ENCODE measurements at regions not wholly inside any gene's neighbourhood (a gene's known extent, or its start where the extent isn't known, plus 50 kb on each side); places are given as distances from the start of the nearest gene placed in this dataset.

DNA sequence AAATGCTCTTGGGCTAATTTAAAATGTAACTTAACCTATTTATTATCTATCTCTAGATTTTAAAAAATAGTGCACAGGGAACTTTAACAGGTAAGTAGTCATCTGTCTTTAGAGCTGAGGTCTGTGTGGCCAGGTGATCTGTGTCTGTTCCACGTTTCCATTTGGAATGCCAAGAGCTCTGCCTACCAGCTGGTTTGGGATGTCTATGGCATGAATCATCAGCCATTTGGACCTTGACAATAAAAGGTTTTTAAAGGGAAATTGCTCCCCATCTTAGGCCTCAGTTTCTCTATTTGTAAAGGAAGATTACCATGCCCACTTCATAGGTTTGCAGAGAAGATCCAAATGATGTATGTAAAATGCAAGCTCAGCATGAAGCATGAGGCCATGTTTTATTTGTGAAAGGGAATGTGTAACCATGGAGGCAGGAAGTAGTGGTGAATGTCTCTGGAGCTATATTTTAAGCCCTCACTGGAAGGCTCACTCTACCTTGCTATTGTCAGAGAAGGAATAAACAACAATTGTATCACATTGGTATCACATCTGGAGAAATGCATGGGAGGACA, 548.1 kb upstream of the LMCD1 start:
- intact Hi-C loops (cut with DNase I): no loop called here
- TF ChIP-seq, protein P1, sequence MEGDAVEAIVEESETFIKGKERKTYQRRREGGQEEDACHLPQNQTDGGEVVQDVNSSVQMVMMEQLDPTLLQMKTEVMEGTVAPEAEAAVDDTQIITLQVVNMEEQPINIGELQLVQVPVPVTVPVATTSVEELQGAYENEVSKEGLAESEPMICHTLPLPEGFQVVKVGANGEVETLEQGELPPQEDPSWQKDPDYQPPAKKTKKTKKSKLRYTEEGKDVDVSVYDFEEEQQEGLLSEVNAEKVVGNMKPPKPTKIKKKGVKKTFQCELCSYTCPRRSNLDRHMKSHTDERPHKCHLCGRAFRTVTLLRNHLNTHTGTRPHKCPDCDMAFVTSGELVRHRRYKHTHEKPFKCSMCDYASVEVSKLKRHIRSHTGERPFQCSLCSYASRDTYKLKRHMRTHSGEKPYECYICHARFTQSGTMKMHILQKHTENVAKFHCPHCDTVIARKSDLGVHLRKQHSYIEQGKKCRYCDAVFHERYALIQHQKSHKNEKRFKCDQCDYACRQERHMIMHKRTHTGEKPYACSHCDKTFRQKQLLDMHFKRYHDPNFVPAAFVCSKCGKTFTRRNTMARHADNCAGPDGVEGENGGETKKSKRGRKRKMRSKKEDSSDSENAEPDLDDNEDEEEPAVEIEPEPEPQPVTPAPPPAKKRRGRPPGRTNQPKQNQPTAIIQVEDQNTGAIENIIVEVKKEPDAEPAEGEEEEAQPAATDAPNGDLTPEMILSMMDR (IDR thresholded peaks at IDR 0.05): no peak
- Histone ChIP-seq H3K27ac (no peak overlapping the region), H3K27me3 (no peaks in the 10 kb centered on the region), H3K4me1 (no peaks in the 10 kb centered on the region), H3K4me3 (no peak overlapping the region), H3K36me3 (no peaks in the 10 kb centered on the region), H3K9me3 (no peaks in the 10 kb centered on the region)
- ATAC-seq: no peak
- 12 to 38% methylated on average over 1 of the region's 1 CpG for WGBS, 2 donors
- DNase-seq: no peak
- FAIRE-seq: no peak

DNA sequence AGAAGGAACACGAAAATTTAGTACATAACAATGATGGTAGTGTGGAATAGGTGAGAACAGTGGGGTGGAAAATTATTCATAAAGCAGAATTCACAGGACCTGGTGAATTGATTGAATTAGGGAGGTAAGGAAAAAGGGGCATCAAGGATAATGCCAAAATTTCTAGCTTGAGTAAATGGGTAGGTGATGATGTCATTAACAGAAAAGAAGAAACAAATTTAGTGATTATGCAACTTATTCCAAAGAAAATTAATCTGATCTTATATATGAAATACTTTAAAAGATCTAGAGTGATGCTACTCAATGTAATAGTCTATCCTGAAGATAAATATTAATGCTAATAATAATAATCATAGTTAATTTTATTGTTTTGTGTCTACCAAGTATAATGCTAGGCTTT, 544.6 kb upstream of the LMCD1 start:
- 48 to 69% methylated on average over 1 of the region's 1 CpG for WGBS, 2 donors
- Histone ChIP-seq H3K36me3 (no peaks in the 10 kb centered on the region), H3K27me3 (no peaks in the 10 kb centered on the region), H3K27ac (no peak overlapping the region), H3K4me1 (no peaks in the 10 kb centered on the region), H3K4me3 (no peak overlapping the region), H3K9me3 (no peaks in the 10 kb centered on the region)
- ATAC-seq (no peak), FAIRE-seq (no peak), DNase-seq (no peak)
- TF ChIP-seq, protein P1 (IDR thresholded peaks at IDR 0.05): no peak
- intact Hi-C loops (cut with DNase I): no loop called here

DNA sequence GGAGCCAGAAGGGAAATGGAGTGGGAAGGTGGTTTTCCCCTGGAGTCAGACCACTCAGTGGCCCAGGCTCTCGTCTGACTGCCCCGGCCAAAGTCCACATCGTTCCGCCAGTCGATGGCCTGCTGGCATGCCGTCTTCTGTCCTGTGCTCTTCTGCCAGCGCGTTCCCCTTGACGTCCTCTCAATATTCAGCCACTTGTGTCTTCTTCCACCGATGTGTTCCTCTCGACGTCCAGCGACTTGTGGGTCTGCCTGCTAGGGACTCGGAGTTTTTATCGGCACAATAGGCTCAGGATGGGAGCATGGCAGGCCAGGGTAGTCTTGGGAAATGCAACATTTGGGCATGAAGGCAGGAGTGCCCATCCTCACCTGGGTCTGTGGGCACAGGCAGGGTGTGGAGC, 542.5 kb upstream of the LMCD1 start:
- H3K9me3 ChIP-seq: no peaks in the 10 kb centered on the region
- TF ChIP-seq, protein P1 (IDR thresholded peaks at IDR 0.05): no peak
- WGBS, 2 donors: 85 to 88% methylated on average over 15 of the region's 15 CpGs
- no peaks in the 10 kb centered on the region for H3K27me3 ChIP-seq
- no peaks in the 10 kb centered on the region for H3K4me1 ChIP-seq
- ATAC-seq (no peak), DNase-seq (no peak), FAIRE-seq (no peak)
- no peak overlapping the region for H3K27ac ChIP-seq
- H3K4me3 ChIP-seq: no peak overlapping the region
- intact Hi-C loops (cut with DNase I): no loop called here
- H3K36me3 ChIP-seq: no peaks in the 10 kb centered on the region

DNA sequence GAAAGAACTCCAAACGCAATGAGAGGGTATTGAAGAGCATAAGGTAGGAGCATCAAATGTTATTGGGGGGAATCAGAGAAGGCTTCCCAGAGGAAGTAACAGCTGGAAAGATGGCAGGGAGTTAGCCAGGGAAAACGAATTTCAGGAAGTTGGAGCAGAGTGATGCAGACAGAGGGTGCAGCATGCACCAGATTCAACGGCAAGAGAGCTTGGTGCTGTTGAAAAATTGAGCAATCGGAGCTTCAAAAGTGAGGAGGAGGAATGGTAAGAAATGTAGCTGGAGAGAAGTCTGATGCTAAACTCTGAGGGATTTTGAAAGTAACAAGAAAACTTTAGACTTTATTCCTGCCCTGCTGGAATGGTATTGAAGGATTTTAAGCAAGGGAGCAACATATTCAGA, 541.0 kb upstream of the LMCD1 start:
- TF ChIP-seq, protein P1 (IDR thresholded peaks at IDR 0.05): no peak
- no peak for FAIRE-seq
- DNase-seq: no peak
- no peak overlapping the region for H3K4me3 ChIP-seq
- no peaks in the 10 kb centered on the region for H3K9me3 ChIP-seq
- H3K4me1 ChIP-seq: no peaks in the 10 kb centered on the region
- 57 to 67% methylated on average over 4 of the region's 4 CpGs for WGBS, 2 donors
- intact Hi-C loops (cut with DNase I): no loop called here
- H3K27me3 ChIP-seq: no peaks in the 10 kb centered on the region
- no peaks in the 10 kb centered on the region for H3K36me3 ChIP-seq
- ATAC-seq: no peak
- no peak overlapping the region for H3K27ac ChIP-seq

DNA sequence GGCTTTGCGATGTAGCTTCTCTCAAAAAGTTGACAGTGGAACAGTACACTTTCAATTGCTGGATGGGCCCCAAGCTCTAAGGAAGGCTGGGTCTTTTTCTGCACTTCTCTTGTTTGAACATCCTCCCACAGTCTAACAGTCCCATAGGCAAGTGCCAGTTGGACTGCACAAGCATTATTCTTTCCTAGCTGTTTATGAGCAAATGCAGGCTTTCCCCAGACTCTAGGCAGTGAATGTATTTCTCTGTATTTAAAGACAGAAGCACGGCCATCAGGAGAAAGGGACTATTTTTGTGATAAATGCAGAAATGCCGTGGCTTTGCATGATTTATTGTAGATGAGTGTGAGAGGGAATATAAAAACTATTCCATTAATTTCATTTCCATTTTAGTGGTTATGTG, 539.3 kb upstream of the LMCD1 start:
- no peak for FAIRE-seq
- ATAC-seq: no peak
- H3K4me1 ChIP-seq: no peaks in the 10 kb centered on the region
- WGBS, 2 donors: 41 to 48% methylated on average over 3 of the region's 3 CpGs
- TF ChIP-seq, protein P1 (IDR thresholded peaks at IDR 0.05): no peak
- no peak overlapping the region for H3K27ac ChIP-seq
- H3K27me3 ChIP-seq: no peaks in the 10 kb centered on the region
- H3K36me3 ChIP-seq: no peaks in the 10 kb centered on the region
- intact Hi-C loops (cut with DNase I): no loop called here
- DNase-seq: no peak
- H3K9me3 ChIP-seq: no peaks in the 10 kb centered on the region
- no peak overlapping the region for H3K4me3 ChIP-seq

All from pancreas (tissue), 10 donors.